A673 (cell line): ENCODE measurements at regions not wholly inside any gene's neighbourhood (a gene's known extent, or its start where the extent isn't known, plus 50 kb on each side); places are given as distances from the start of the nearest gene placed in this dataset.

Source experiments
- EZH2 ChIP-seq: fragments of 200-600 bp; sonication (generic); IDR thresholded peaks from 2 replicates; pipeline ENCODE4 v1.6.1; 2017; ENCODE audit warnings: borderline replicate concordance, low read depth, mild to moderate bottlenecking, mixed read lengths, antibody characterized with exemption, low read length; ENCODE audit not compliant: poor library complexity, severe bottlenecking
- TF ChIP-seq, protein P1 (sequence below): fragments of 300-800, 200-600 bp; sonication (generic); conservative IDR thresholded peaks from 2 replicates; pipeline ENCODE4 v1.5.1; 2017; ENCODE audit warnings: low read depth, mild to moderate bottlenecking, antibody characterized with exemption, low read length, moderate library complexity, mixed read lengths

- TF ChIP-seq, protein P1, sequence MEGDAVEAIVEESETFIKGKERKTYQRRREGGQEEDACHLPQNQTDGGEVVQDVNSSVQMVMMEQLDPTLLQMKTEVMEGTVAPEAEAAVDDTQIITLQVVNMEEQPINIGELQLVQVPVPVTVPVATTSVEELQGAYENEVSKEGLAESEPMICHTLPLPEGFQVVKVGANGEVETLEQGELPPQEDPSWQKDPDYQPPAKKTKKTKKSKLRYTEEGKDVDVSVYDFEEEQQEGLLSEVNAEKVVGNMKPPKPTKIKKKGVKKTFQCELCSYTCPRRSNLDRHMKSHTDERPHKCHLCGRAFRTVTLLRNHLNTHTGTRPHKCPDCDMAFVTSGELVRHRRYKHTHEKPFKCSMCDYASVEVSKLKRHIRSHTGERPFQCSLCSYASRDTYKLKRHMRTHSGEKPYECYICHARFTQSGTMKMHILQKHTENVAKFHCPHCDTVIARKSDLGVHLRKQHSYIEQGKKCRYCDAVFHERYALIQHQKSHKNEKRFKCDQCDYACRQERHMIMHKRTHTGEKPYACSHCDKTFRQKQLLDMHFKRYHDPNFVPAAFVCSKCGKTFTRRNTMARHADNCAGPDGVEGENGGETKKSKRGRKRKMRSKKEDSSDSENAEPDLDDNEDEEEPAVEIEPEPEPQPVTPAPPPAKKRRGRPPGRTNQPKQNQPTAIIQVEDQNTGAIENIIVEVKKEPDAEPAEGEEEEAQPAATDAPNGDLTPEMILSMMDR, result peak; percentile 52
- no peak for TF ChIP-seq EZH2
Observed at GRCh38 chr18:40413160-40413559, 1541.9 kb upstream of the PIK3C3 start.
